Gastroesophageal sphincter (tissue), 4 donors: ENCODE measurements at regions not wholly inside any gene's neighbourhood (a gene's known extent, or its start where the extent isn't known, plus 50 kb on each side); places are given as distances from the start of the nearest gene placed in this dataset.
"Not testable (repeated sequence)": the region's sequence is repeated elsewhere in the genome, so short reads cannot be mapped to it uniquely, and the experiment has no call there.

Experiments
- ATAC-seq: fragments of 150-250 bp; one replicate; pipeline ENCODE4 v1.9.1; 2016; ENCODE audit warnings: mild to moderate bottlenecking, moderate library complexity
- H3K27ac ChIP-seq, 4 donors: fragments of 200-600 bp; sonication (generic) in 3 of 4; 1 replicate in 3 of 4; 2 replicates in 1 of 4; pipeline ENCODE4 v1.5.1; 2016 to 2019
- H3K27me3 ChIP-seq: fragments of 200-600 bp; sonication (generic); one replicate; pipeline ENCODE4 v1.5.1; 2019
- H3K36me3 ChIP-seq, 2 donors: fragments of 200-600 bp; sonication (generic); one replicate each; pipeline ENCODE4 v1.5.1; 2019; ENCODE audit warnings: control low read depth in 1 of 2
- H3K4me1 ChIP-seq, 3 donors: fragments of 200-600 bp; sonication (generic); 1 replicate in 2 of 3; 2 replicates in 1 of 3; pipeline ENCODE4 v1.5.1; 2016 to 2019; ENCODE audit warnings: control low read depth in 2 of 3
- H3K4me3 ChIP-seq, 2 donors: fragments of 200-600 bp; sonication (generic); one replicate each; pipeline ENCODE4 v1.5.1; 2019; ENCODE audit warnings: mild to moderate bottlenecking in 1 of 2, moderate library complexity in 1 of 2
- H3K9me3 ChIP-seq, 3 donors: fragments of 200-600 bp; sonication (generic); one replicate each; pipeline ENCODE4 v1.5.1; 2017 to 2019; ENCODE audit warnings: control low read depth in 2 of 3
- EP300 ChIP-seq: sonication (generic); formaldehyde crosslinking; IDR thresholded peaks from one replicate; pipeline ENCODE4 v1.6.1; 2017; ENCODE audit warnings: antibody characterized with exemption, mild to moderate bottlenecking
- POLR2A ChIP-seq, 2 donors: fragments of 450-650 bp; IDR thresholded peaks; one replicate each; pipeline ENCODE4 v1.6.1; 2017; ENCODE audit warnings: antibody characterized with exemption in 2 of 2, mild to moderate bottlenecking in 2 of 2, moderate library complexity in 1 of 2
- POLR2AphosphoS5 ChIP-seq: sonication (generic); formaldehyde crosslinking; IDR thresholded peaks from one replicate; pipeline ENCODE4 v1.6.1; 2017; ENCODE audit warnings: antibody characterized with exemption
- WGBS, 2 donors: methylation state at CpG; one replicate each; pipeline ENCODE4 v1.1.5; 2018; ENCODE audit warnings: low coverage in 1 of 2; 5-methylcytosine and 5-hydroxymethylcytosine counted together
- TF ChIP-seq, protein P1 (sequence below), 4 experiments: fragments of 200-600 bp in 2 of 4; fragments of 450-650 bp in 2 of 4; sonication (generic) in 1 of 4; IDR thresholded peaks; one replicate each; pipeline ENCODE4 v1.5.1; 2017 to 2019; ENCODE audit warnings: antibody characterized with exemption in 4 of 4, mild to moderate bottlenecking in 2 of 4, moderate library complexity in 2 of 4

DNA sequence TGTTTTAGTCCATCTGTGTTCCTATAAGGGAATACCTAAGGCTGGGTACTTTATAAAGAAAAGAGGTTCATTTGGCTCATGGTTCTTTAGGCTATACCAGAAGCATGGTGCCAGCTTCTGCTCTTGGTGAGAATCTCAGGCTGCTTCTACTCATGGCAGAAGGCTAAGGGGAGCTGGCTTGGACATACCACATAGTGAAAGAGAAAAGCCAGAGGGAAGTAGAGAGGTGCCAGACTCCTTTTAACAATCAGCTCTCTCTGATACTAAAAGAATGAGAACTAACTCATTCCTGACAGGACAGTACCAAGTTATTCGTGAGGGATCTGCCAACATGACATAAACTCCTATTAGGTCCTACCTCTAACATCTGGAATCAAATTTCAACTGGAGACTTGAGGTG lies 1250.2 kb upstream of the CNTN5 start:
- no peak for ATAC-seq
- H3K9me3 ChIP-seq: no peaks in the 10 kb centered on the region

DNA sequence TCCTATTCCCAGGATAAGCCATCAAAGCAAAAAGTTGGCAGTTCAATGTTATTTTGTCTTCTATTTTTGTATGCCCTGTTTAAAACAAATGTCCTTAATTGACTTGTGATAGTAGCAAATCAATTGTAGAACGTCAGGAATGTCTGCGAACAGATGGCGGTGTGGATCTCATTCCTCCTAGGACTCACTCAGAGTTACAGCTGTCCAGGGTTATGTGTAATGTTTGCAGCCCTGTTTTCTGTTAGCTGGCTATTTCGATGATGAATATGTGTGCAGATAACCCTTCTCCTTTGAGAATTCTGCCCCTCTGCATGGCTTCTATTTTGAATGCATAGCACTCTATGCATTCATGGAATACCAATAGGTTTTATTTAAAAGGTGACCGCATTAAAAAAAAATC lies 1248.0 kb upstream of the CNTN5 start:
- Histone ChIP-seq H3K27me3 (no peaks in the 10 kb centered on the region), H3K4me3 (no peak overlapping the region), H3K36me3 (no peaks in the 10 kb centered on the region), H3K27ac (no peak overlapping the region), H3K9me3 (no peaks in the 10 kb centered on the region), H3K4me1 (no peaks in the 10 kb centered on the region)
- ATAC-seq: no peak
- TF ChIP-seq POLR2A (IDR thresholded peaks at IDR 0.05): no peak
- TF ChIP-seq POLR2AphosphoS5: no peak
- TF ChIP-seq, protein P1, sequence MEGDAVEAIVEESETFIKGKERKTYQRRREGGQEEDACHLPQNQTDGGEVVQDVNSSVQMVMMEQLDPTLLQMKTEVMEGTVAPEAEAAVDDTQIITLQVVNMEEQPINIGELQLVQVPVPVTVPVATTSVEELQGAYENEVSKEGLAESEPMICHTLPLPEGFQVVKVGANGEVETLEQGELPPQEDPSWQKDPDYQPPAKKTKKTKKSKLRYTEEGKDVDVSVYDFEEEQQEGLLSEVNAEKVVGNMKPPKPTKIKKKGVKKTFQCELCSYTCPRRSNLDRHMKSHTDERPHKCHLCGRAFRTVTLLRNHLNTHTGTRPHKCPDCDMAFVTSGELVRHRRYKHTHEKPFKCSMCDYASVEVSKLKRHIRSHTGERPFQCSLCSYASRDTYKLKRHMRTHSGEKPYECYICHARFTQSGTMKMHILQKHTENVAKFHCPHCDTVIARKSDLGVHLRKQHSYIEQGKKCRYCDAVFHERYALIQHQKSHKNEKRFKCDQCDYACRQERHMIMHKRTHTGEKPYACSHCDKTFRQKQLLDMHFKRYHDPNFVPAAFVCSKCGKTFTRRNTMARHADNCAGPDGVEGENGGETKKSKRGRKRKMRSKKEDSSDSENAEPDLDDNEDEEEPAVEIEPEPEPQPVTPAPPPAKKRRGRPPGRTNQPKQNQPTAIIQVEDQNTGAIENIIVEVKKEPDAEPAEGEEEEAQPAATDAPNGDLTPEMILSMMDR (IDR thresholded peaks at IDR 0.05): no peak
- no peak for TF ChIP-seq EP300
- WGBS, 2 donors: 22 to 29% methylated on average over 5 of the region's 5 CpGs

More for the DNA sequence above, 1250.2 kb upstream of the CNTN5 start:
- H3K4me1 ChIP-seq: no peaks in the 10 kb centered on the region
- no peak overlapping the region for H3K4me3 ChIP-seq
- H3K27me3 ChIP-seq: no peaks in the 10 kb centered on the region
- TF ChIP-seq, protein P1 (IDR thresholded peaks at IDR 0.05): no peak
- TF ChIP-seq POLR2AphosphoS5 (no peak), EP300 (no peak), POLR2A (IDR thresholded peaks at IDR 0.05) (no peak)
- H3K27ac ChIP-seq: no peak overlapping the region
- no peaks in the 10 kb centered on the region for H3K36me3 ChIP-seq
- 67 to 71% methylated on average over 1 of the region's 1 CpG for WGBS, 2 donors

DNA sequence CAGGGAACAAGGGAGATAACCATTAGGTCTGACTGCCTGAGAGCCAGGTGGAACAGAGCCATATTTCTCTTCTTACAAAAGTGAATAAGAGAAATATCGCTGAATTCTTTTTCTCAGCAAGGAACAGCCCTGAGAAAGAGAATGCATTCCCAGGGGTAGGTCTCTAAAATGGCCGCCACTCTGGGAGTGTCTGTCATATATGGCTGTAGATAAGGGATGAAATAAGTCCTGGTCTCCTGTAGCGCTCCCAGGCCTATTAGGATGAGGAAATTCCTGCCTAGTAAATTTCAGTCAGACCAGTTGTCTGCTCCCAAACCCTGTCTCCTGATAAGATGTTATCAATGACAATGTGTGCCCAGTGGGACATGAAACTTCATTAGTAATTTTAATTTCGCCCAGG lies 1236.4 kb upstream of the CNTN5 start:
- not testable (repeated sequence) for H3K27me3 ChIP-seq, H3K4me1 ChIP-seq, ATAC-seq, H3K27ac ChIP-seq, H3K36me3 ChIP-seq, H3K4me3 ChIP-seq
- WGBS, 2 donors: 76 to 86% methylated on average over 4 of the region's 4 CpGs
- peaks cover 0 to 19% (median 0%) of the 10 kb centered on the region in 3 donors for H3K9me3 ChIP-seq

DNA sequence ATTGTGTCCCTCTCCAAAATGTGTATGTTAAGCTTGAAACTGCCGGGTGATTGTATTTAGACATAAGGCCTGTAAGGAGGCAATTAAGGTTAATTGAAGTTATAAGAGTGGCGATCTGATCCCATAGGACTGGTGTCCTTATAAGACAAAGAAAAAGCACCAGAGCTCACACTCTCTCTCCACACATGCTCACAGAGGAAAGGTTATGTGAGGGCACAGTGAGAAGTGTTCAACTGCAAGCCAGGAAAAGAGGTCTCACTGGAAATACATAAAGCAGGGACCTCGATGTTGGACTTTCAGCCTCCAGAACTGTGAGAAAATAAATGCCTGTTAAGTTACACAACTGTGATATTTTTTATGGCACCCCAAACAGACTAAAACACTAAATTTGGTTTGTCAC lies 1233.8 kb upstream of the CNTN5 start:
- H3K9me3 ChIP-seq: peaks cover 0 to 12% (median 0%) of the 10 kb centered on the region in 3 donors
- H3K27me3 ChIP-seq: no peaks in the 10 kb centered on the region
- no peak for ATAC-seq
- H3K4me1 ChIP-seq: no peaks in the 10 kb centered on the region
- TF ChIP-seq EP300: no peak
- TF ChIP-seq, protein P1 (IDR thresholded peaks at IDR 0.05): no peak
- H3K4me3 ChIP-seq: no peak overlapping the region
- H3K27ac ChIP-seq: no peak overlapping the region
- no peaks in the 10 kb centered on the region for H3K36me3 ChIP-seq
- 54 to 64% methylated on average over 3 of the region's 3 CpGs for WGBS, 2 donors

DNA sequence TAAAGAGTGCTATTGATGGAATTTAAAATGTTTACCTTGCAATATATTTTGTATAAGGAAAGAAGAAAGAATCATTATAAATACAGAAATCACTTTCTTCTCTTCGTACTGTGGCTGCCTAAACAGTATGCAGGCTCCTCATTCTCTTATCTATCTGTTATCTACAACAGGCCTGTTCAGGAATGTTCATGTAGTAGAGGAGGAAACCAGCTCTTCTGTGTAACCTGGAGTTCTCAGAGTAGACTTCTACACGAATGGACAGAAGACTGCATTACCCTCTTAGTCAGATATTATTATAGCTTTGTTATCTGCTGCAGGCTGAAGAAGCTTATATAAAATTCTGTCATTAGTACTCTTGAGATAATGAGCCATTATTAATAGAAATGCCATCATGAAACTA lies 1225.9 kb upstream of the CNTN5 start:
- no peak for ATAC-seq
- no peak for TF ChIP-seq POLR2AphosphoS5
- Histone ChIP-seq H3K4me1 (no peaks in the 10 kb centered on the region), H3K27me3 (no peaks in the 10 kb centered on the region), H3K36me3 (no peaks in the 10 kb centered on the region), H3K27ac (no peak overlapping the region), H3K9me3 (no peaks in the 10 kb centered on the region), H3K4me3 (no peak overlapping the region)
- 51 to 60% methylated on average over 1 to 2 of the region's 2 CpGs for WGBS, 2 donors

DNA sequence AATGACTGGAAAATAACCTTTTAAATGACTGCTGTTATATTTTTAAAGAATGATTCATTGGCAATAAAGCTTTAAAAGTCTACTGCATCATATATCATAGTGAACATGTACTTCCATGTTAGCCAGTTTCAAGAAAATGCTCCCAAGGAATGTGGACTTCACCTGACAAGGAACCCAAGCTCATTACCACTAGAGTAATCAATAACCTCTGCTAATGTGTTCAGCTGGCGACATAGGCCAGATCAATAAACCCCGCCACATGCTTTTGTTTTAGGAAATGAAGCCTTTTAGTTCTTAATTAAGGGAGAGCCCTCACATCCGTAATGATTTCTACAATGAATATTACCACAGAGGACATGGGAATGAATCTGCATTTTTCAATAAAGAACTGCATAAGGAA lies 1219.9 kb upstream of the CNTN5 start:
- no peak overlapping the region for H3K27ac ChIP-seq
- no peak overlapping the region for H3K4me3 ChIP-seq
- TF ChIP-seq POLR2AphosphoS5: no peak
- H3K27me3 ChIP-seq: no peaks in the 10 kb centered on the region
- WGBS, 2 donors: 80 to 95% methylated on average over 2 to 3 of the region's 3 CpGs
- no peaks in the 10 kb centered on the region for H3K4me1 ChIP-seq
- no peak for ATAC-seq
- H3K9me3 ChIP-seq: no peaks in the 10 kb centered on the region
- no peaks in the 10 kb centered on the region for H3K36me3 ChIP-seq
